GM21528 (cell line): ENCODE measurements at regions not wholly inside any gene's neighbourhood (a gene's known extent, or its start where the extent isn't known, plus 50 kb on each side); places are given as distances from the start of the nearest gene placed in this dataset.

ENCODE experiments used
- ATAC-seq: cut with Tn5 transposase; IDR thresholded peaks from one replicate; pipeline ENCODE4 v1.9.1; 2021; ENCODE audit warnings: mild to moderate bottlenecking, moderate library complexity; ENCODE audit not compliant: unreplicated experiment, low FRiP score

DNA sequence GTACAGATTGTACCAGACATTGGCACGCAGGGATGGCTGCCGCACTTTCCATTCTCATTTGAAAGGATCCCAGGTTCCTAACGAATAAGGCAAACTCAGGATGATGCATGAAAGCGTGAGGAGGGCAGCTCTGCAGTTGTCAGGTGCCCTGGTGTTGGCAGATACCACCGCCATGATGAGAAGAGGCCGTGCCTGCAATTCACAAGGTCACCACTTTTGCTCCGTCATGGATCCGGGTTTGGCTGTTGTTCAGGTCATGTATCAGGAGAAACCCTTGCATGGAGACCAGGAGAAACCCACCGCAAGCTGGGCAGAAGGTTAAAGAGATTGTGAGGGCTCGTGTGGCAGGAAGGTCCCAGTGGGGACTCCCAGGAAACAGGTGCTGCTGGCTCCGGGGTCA lies 233.2 kb downstream of the KLF6 start:
- ATAC-seq, result no peak

DNA sequence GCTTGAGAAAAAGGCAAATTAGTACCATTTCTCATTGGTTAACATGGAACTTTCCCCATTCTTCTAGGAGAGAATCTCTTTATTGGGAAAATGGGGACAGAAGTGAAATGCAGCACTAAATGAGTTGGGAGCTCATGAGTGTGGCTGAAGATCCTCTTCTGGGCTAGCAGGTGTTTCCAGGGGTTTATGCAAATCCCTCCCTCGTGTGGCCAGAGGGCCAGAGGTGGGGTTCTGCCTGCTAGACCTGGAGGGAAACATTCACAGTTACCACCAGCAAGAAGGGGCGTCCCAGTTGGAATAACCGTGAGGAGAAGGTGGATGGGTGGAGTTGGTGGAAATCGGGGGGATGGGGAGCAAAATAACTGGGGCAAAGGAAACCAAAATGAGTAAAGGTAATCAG lies 235.9 kb downstream of the KLF6 start:
- ATAC-seq, result no peak

DNA sequence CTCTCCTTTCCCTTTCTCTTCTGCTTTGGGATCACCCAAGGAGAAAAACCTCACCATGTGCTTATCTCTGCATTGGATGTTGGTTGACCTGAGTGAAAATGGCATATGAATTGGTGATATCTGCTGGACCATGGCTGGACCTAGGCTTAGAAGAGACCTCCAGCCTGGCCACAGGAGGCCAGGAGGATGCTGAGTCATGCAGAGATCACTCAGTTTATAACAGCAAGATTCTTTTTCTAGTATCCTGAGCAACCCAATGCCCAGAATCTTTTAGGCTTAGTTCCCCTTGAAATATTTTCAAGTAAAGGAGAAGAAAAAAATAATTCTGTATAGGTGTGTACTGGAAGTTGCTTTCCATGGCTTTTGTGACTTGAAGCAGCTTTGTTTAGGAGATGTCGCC lies 236.3 kb downstream of the KLF6 start:
- no peak for ATAC-seq

DNA sequence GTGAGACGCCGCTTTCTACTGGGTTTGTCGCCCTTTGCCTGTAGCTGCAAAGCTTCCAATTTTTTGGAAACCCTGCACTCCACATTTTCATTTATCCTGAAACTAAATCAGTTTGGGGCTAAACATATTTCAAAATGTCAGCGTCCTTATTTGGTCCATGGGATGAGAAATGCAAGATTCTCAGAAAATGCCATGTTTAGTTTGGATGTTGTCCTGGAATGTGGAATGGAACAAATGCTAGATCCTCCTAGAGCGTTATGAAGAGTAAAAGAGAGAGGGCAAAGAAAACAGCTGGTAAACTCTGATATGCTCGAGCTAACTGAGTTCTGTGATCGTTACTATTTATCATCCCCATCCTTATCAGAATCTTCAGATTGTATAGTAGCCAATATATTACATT lies 236.9 kb downstream of the KLF6 start:
- ATAC-seq, result no peak

DNA sequence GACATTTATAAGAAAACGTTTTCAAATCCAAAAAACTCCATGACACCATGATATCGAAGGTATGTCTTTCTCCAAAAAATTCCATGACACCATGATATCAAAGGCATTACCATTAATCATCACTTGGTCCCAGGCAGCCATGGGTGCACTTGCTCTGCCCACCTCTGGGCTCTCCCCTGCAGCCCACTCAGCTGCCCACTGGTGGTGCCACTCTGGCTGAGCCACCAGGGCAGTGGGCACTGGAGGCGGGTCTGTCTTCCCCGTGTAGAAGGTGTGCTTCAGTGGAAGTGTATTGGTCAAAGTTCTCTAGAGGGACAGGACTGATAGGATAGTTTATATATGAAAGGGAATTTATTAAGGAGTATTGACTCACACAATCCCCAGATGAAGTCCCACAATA lies 240.4 kb downstream of the KLF6 start:
- ATAC-seq, result no peak

DNA sequence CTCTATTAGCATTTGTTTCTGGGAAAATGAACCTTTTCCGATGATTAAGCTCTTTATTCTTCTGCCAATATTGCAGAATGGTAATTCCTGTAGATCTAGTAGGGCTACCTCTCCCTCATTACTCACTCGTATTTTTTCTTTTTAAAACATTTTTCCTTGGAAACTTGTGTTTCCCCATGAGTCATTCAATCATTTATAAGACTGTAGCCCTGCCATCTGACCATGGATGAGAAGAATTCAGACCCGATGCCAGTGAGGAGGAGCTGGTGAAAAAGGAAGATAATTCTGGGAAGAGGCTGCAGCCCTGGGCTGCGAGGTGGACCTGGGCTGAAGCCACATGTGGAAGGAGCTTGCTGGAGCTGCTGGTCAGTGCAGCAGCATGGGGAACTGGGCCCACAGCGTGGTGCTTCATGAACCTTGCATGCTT lies 242.8 kb downstream of the KLF6 start:
- no peak for ATAC-seq

DNA sequence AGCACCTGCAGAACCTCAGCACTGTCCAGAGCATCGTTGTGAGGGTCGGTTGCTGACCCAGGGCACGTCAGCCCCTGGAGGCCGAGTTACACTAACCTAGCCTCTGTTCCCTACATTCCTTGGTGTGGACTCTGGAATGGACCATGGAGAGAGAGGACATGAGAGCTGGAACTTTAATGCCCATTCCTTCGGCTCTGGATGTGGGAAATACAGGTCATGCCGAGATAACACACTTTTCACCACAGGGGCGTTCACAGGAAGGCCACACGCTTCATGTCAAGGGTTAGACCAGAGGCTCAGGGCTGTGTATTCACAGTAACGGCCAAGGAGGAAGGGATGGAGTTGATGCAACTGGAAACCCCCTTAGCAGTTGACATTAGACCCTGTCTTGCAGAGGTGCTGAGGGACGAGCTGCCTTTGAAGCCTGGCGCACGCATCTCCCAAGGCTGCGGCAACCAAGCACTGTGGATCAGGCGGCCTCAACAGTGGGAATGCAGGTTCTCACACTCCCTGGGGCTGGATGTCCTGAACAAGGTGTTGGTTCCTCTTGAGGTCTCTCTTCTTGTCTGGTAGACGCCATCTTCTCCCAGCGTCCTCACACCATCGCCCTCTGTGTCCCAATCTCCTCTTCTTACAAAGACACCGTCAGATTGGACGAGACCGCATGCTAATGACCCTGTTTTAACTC lies 245.2 kb downstream of the KLF6 start:
- ATAC-seq, result no peak

DNA sequence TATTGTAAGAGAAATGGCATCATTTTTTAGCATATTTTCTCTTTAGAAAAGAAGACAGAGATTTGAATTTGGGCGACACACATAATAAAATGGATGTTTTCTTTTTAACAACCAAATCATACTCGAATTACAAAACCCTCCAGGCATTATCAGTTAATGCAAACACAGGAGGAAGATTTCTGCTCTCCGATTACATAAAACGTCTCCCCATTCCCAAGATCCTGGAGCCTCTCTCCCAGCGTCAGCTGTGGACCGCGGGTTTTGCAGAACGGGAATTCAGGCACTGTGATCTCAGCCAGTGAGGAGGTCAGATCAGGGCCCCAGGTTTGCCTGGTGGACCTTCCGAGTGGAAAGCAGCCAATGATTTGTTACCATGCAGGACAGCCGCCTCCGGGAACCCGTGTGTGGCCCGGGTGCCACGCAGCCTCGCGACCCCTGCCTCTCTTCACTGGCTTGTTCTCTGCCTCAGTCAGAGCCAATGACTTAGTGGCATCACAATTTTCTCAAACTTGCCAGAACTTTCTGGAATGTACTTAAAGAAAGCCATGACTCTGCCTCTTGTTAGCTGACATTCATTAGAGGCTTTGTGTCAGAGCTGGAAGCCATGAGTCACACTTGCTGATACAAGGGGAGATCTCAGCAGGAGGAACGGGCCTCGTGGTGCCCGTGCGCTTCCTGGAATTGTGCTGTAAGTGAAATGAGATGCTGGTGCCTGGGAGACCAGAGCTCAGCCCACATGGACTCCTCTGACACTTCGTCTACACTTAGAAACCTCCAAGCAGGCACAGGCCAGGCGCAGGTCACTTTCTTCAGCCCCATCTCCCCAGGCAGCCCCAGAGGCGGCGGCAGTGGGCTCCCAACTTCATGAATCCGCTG lies 246.1 kb downstream of the KLF6 start:
- ATAC-seq, result no peak

DNA sequence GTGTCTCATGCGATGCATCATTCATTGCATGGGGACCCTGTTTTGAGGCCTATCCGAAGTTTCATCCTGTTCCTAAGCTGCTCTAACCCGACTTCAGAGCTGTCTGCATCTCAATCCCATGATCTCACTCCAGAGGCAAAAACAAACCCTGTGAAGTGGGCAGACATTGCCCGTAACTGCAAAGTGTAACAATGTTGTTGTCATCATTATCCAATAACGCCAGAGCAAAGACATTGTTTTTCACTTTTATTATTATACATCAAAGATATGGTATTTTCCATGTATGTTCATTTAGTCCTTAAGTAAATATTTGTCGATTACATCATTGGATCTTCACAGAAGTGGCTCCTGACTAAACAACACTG lies 246.7 kb downstream of the KLF6 start:
- no peak for ATAC-seq

DNA sequence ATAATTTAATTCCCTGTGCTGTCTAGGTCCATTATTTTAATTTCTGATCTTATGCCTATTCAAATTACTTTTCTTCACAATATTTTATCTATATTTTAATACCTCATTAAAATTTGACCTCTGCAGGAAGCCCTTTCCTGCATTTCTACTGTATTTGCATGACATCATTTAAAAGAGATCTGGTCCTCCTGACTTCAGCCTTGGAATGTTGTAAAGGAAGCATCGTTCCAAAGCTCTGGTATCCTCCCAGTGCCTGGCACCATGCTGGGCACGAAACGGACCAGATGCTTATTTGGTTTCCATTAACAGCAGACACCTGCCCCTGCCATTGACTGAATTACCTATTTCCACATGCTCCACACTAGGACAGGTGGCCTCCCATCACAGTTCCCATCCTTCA lies 247.5 kb downstream of the KLF6 start:
- ATAC-seq, result no peak

DNA sequence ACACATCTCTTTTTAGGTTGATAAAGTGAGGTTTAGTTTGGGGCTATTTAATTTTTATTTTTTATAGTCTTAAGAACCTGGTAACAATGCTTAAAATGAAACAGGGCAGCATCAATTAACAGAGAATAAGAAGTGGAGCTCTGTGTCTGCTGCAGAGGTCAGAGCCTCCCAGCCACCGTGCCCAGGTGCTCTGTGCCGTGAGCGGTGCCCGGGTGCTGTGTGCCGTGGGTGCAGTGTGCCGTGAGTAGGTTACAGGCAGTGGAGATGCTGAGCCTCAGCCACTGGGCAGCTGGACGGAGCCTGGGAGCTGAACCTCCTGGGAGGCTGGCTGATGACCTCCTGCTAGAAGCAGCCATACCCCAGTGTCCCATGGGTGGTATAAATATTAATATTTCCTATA lies 250.0 kb downstream of the KLF6 start:
- no peak for ATAC-seq

DNA sequence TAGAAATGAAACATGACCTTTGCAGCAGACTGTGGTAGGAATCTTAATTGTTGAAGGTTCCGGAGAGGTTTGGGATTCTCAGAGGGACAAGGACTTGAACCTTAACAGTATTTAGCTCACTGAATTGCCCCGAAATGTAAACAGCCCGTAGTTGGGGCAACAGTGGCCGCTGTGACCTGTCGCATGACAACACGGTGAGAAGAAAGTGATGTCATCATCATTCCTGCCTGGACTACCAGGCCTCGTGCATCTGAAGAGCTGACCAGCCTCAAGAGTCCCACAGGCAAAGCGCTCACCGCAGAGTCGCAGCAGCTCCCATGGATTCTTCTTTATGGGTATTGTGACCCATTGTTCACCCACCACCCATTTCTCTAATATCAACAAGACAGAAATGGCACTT lies 250.6 kb downstream of the KLF6 start:
- ATAC-seq, result no peak

DNA sequence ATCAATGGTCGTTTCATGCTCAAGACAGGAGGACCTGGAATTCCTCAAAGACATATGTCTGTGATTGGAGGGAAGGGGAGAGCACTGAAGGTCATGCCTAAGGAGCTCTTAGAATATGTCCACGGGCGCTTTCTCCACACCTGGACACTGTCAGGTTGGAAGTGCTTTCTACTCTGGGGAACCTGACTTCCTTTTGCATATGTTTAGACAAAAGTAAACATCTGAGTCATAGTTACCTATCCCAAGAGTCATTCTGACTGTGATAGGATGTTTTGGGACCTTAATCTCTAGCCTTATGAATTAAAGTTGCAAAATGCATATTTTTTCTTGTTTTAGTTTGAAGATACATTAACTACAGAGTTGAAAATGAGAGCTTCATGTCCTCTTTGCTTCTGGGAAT lies 251.7 kb downstream of the KLF6 start:
- ATAC-seq, result no peak

DNA sequence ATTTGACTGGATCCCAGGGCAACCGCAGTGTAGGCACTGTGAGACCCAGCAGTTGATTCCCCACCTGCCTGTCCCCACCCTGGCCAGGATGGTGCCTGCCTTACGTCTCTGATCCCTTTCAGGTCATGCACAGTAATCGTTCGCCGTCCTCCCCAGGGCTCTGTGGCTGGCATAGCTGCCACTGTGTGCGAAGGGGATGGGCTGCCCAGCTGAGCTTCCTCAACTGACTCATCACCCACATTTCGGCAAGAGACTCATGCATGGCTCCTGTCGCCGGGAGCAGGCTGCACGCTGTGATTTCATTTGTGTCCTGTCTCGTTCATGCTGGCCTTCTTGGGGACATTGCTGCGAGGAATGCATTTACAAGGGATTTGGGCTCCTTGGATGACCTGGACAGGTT lies 252.4 kb downstream of the KLF6 start:
- no peak for ATAC-seq

DNA sequence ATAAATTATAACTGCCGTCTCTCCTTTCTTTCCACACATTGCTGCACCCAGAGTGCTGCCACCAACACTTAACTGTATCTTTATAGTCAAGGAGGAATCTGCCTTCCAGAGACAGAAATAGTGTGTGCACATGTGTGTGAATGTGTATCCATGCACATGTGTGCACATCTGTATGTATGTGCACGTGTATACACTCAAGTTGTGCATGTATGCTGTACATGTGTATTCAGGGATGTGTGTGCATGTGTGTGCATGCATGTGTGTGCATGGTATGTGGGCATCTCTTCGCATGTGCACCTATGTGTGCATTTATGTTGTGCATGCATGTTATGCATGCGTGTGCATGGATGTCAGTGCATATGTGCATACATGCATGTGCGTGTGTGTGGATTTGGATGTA lies 253.3 kb downstream of the KLF6 start:
- ATAC-seq, result no peak

DNA sequence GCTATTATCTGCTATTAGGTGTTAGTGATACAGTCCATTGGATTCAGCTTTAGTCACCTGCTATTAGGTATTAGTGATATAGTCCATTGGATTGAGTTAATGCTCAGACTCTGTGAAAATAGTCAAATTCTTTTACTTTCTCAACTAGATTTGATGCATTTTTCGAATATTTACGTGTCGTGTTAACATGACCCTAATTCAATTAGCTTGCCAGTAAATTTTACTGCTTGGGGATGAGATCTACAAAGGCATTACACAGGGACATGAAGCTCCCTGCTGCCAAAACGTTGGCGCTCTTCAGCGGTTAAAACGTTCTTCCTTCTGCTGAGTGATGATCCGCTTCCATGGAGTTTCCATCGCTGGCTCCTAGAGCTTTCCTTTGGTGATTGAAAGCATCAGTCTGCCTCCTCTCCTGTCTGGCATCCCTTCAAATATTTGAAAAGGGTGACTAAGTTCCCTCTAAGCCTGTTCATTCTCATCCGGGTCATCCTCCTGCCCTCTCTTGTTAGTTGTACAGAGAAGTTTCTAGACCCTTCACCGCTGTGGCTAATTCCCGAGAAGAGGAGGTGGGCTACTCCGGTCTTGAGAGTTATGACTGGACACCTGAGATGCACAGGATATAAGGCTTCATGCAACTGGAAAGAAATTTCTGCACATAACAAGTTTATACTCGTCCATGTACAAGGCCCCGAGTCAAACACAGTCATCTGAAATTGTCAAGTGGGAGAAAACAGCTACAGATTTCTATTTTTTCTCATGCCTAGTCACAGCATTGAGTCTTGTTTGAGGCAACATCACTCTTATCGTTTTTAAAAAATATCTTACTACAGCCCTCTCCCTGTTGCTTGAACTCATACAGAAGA lies 254.0 kb downstream of the KLF6 start:
- ATAC-seq, result no peak

DNA sequence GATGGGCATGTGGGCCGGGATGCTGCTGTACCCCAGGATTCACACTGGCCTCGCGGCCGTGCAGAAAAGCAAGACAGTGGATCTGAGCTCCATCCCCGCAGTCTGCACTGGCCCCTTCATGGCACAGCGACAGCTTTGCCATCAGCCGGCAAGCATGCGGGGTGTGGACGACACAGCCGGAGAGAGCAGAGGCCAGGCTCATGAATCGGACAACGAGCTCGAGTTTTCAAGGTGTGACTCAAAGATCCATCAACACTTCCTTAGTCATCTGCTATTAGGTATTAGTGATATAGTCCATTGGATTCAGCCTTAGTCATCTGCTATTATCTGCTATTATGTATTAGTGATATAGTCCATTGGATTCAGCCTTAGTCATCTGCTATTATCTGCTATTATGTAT lies 254.7 kb downstream of the KLF6 start:
- ATAC-seq, result no peak

DNA sequence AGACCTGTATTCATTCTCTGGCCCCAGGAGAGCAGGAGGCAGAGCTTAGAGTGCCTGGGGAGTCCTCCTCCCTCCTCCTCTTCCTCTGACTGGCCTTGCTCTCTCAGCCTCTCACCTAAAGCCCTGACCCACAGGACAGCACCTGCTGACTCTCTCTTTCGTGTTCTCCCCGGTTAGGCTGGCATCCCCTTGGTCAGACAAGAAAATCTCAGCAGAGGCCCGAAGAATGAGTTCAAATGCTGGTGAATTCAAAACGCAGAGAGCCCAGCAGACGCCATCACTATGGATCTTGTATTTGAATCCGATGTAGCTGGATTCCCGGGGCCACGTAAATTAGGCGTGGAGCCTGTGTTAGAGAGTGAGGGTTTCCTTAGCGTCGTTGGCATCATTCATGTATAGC lies 255.3 kb downstream of the KLF6 start:
- ATAC-seq, result no peak

DNA sequence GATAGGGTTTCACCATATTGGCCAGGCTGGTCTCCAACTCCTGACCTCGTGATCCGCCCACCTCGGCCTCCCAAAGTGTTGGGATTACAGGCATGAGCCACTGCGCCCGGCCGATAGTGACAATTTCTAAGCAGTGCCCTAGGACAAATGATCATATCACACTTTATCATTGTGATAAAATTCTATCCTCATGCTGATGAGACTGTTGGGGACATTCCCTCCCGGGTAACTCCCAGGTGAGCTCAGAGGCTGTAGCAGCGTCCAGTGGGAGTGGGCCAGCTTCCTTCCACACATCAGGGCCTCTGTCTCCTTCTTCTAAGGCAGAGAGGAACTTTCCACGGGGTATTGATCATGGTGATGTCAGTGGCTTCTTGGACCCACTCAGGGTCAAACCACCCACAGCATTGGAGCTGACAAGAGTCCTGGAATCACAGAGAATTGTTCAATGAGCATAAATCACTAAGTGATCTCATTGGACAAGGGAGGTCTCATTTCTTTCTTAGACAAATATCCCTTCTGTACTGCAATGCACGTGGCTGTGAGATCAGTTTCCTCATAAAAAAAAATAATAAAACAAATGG lies 256.1 kb downstream of the KLF6 start:
- no peak for ATAC-seq

DNA sequence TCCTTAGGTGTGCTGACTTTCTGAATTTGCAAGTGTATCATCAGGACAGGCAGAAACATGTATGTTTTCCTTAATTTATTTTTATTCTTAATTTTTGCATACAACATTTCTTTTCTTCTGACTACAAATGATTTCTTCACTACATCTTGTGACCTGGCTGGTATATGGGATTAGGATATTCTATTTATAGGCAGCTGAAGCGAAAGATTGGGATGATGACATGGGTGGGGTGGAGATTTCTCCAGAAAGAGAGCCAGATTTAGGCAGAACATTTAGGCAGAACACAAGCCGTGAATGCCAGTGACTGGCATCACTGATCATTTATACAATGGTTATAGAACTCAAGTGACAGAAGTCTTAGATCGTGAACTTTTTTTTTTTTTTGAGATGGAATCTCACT lies 256.7 kb downstream of the KLF6 start:
- ATAC-seq, result no peak

DNA sequence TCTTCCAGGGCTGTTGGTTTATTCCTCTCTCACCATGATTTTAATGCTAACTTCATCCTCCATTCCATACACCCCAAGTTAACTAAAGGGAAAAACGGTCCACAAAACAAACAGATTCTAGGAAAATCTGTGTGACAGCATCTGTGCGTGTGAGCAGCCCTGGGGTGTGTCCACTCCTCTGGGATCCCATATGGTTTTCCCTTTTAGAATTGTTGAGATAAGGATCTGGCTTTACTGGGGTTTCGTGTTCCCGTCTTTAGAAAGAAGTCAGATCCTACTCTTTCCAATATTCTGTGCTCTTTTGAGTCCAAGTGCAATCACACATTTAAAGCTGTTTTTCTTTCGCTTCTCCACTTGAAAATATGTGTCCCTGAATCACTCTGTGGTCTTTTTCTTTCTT lies 257.1 kb downstream of the KLF6 start:
- no peak for ATAC-seq
